HG02571 (cell line): ENCODE measurements at regions not wholly inside any gene's neighbourhood (a gene's known extent, or its start where the extent isn't known, plus 50 kb on each side); places are given as distances from the start of the nearest gene placed in this dataset.
"Not testable (repeated sequence)": the region's sequence is repeated elsewhere in the genome, so short reads cannot be mapped to it uniquely, and the experiment has no call there.

Experiments
- ATAC-seq: cut with Tn5 transposase; IDR thresholded peaks from one replicate; pipeline ENCODE4 v1.9.1; 2021; ENCODE audit warnings: mild to moderate bottlenecking, moderate library complexity; ENCODE audit not compliant: unreplicated experiment

DNA sequence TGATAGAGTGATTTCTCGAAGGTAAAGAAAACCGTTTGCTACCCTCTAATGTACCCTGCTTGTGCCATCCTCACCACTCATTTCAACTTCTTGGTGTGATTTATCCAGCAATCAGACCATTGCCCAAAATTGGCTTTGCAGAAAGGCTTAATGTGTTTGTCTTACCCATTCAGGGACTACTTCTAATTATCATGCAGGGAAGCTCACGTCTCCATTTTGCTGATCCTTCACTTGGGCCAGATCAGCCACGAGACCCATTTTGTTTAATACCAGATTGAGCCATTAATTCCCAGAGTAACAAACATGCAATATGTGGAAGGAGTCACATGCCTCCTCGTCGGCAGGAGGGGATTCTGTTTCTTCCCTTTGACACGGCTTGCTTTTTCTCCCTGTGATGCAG, 51.1 kb upstream of the CRY1 start:
- no peak for ATAC-seq

- ATAC-seq: no peak
These were observed 51.6 kb upstream of the CRY1 start for GRCh38 chr12:107144990-107145389.

DNA sequence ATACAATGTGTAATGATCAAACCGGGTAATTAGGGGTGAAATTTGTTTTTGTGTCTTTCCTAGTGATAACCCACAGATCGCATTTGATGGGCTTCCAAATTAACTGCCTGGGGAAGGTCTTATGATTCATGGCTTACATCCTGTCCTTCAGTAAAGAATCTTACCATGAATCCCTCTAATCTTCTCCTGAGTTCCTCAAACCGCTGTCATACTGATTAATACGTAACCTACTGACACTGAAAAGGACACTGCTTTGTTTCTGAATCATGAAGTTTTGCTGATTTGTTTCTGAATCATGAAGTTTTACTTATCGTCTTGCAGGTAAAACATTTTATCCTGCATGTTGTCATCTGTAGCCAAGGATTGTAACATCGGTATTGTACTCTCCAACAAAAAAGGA, 52.0 kb upstream of the CRY1 start:
- no peak for ATAC-seq

GRCh38 chr12:107148107-107148506, 54.8 kb upstream of the CRY1 start:
- ATAC-seq: no peak

GRCh38 chr12:107152315-107152714, 59.0 kb upstream of the CRY1 start:
- ATAC-seq: no peak

GRCh38 chr12:107159384-107159900, 66.1 kb upstream of the CRY1 start:
- ATAC-seq: no peak

- no peak for ATAC-seq
These were observed 70.1 kb upstream of the CRY1 start for GRCh38 chr12:107163413-107163812.

DNA sequence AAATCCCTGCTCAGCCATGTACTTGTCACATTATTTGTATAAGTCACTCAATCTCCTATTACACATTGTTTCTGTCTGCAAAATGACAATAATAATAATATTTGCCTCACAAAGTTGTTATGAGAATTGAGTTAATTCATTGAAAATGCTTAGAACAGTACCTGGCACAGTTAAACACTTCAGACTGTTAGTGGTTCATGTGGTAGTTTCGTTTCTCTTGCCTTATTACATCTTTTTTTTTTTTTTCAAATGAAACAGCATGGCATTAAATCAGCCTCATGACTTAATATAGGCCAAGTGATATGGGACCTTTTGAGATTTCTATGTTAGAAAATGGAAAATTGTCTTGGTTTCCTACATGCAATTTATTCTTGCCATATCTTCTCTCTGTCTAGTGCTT, 71.0 kb upstream of the CRY1 start:
- no peak for ATAC-seq

GRCh38 chr12:107165581-107165980, 72.2 kb upstream of the CRY1 start:
- ATAC-seq: no peak

GRCh38 chr12:107167756-107168155, 74.4 kb upstream of the CRY1 start:
- ATAC-seq: no peak

DNA sequence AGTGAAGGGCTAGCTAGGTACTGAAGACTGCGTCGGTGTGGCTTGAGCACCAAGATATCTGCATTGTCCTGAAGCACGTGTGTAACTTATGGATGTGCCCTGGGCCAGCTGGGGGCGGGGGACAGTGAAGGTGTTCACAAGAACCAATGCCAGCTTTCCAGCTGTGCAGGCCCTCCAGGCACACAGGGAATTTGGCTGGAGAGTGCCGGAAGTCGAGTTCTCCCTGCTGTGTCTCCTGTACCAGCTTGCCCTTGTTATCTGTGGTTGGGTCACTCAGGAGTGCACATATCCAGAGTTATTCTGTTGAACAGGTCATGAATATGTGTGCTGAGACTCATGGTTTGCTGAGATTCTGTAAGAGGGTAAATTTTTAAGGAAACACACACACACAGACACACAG, 75.9 kb upstream of the CRY1 start:
- ATAC-seq: no peak

- no peak for ATAC-seq
These were observed 85.4 kb upstream of the CRY1 start for GRCh38 chr12:107178776-107179175.

GRCh38 chr12:107179871-107180270, 86.5 kb upstream of the CRY1 start:
- ATAC-seq: no peak

DNA sequence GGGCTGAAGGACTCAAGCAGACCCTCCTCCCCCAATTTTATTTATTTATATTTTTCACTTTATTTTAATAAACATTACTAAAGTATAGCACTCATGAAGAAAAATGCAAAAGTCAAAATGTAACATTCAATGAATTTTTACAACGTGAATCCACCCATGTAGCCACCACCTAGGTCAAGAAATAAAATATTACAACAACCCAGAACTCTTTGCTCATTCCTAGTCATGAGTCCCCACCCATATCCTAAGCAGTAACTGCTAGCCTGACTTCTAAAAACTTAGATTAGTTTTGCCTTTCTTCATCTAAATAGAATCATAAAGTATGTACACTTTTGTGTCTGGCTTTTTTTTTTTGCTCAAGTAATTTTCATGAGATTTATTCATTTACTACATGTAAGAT, 86.9 kb upstream of the CRY1 start:
- no peak for ATAC-seq

GRCh38 chr12:107184359-107184930, 91.1 kb upstream of the CRY1 start:
- no peak for ATAC-seq

DNA sequence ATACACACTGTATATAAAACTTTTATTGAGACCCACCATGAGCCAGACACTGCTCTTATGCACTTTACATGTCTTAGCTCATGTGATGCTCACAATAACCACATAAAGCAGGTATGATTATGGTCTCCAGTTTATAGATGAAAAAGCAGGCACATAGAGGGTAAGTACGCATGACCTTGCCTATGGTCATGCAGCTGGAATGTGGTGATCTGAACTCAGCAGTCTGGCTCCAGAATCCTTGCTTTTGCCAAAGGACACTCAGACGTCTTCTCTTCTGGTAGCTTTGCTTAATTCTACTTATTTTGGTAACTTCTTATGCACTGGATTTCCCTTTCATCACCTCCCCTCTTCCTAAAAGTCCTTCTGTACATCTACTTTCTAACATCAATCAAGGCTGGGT, 103.3 kb upstream of the CRY1 start:
- ATAC-seq: no peak

GRCh38 chr12:107200394-107200793, 107.0 kb upstream of the CRY1 start:
- ATAC-seq: no peak

- no peak for ATAC-seq
These were observed 114.7 kb upstream of the CRY1 start for GRCh38 chr12:107207931-107208525.

DNA sequence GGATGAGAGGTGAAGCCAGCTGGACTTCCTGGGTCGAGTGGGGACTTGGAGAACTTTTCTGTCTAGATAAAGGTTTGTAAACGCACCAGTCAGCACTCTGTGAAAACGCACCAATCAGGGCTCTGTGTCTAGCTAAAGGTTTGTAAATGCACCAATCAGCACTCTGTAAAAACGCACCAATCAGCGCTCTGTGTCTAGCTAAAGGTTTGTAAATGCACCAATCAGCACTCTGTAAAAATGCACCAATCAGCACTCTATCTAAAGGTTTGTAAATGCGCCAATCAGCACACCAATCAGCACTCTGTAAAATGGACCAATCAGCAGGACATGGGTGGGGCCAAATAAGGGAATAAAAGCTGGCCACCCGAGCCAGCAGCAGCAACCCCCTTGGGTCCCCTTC, 116.4 kb upstream of the CRY1 start:
- ATAC-seq: not testable (repeated sequence)

DNA sequence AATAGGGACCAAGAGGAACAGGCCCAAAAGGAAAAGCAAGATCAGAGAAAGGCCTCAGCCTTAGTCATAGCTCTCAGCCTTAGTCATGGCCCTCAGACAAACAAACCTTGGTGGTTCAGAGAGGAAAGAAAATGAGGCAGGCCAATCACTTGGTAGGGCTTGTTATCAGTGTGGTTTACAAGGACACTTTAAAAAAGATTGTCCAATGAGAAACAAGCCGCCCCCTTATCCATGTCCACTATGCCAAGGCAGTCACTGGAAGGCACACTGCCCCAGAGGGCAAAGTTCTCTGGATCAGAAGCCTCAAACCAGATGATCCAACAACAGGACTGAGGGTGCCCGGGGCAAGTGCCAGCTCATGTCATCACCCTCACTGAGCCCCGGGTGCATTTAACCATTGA, 121.0 kb upstream of the CRY1 start:
- ATAC-seq: not testable (repeated sequence)

DNA sequence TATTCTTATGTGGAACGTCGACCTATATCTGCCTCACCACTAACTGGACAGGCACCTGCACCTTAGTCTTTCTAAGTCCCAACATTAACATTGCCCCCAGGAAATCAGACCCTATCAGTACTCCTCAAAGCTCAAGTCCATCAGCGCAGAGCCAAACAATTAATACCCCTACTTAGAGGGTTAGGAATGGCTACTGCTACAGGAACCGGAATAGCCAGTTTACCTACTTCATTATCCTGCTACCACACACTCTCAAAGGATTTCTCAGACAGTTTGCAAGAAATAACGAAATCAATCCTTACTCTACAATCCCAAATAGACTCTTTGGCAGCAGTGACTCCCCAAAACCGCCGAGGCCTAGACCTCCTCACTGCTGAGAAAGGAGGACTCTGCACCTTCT, 123.1 kb upstream of the CRY1 start:
- not testable (repeated sequence) for ATAC-seq

DNA sequence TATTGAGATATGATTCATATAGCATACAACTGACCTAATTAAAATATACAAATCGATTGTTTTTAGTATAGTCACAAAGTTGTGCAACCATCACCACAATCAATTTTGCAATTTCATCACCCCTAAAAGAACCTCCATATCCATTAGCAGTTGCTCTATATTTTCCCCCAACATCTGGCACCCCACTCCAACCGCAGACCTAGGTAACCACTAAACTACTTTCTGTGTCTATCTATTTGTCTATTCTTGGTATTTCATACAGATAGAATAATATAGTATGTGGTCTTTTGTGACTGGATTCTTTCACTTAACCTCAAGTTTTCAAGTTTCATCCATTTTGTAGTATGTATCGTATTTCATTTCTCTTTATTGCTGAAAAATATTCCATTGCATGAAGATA, 126.0 kb upstream of the CRY1 start:
- no peak for ATAC-seq

DNA sequence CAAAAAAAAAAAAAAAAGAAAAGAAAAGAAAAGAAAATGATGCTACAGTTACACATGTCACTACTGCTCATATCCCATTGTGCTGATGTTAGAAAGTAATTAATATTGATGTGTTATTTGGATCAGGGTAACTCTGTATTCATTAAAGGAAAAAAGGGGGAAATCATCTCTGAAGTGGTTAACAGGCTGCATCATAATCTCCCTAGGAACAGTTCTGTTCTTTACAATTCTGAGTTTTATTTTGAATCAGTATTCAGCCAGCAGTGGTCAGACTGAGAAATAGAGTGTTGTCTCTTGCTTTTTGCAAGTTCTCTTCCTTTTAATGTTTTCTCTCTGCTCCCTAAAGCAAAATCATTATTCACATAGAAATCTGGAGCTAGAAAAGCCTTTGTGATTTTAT, 128.6 kb upstream of the CRY1 start:
- no peak for ATAC-seq
